ENCODE measurements at regions not wholly inside any gene's neighbourhood (a gene's known extent, or its start where the extent isn't known, plus 50 kb on each side); places are given as distances from the start of the nearest gene placed in this dataset.

DNA sequence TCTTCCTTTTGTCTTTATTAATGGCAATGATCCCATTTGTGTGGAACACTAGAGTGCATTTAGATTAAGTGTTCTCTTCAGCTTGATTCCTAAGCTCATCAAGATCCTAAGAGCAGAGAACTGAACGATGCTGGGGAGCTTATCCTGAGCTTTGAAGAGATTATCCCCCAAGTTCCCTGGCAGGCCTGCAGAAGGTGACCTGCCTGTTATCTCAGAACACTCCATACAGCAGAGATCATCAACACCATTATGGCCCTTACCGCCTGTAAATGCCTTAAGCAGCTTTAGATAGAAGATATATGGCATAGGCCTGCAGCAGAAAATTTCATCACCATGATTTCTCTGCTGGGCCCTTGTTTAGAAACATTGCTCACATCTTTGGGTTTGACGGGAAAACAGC, 779.9 kb upstream of the MAP3K7 start:
- no peak overlapping the region for H3K9ac ChIP-seq (ENCODE audit: low read length)
- no peak overlapping the region for H2AFZ ChIP-seq (ENCODE audit: low read depth, low read length)
- no peaks in the 10 kb centered on the region for H4K20me1 ChIP-seq (ENCODE audit: insufficient read depth, low read length)
- H3K79me2 ChIP-seq (ENCODE audit: low read length): no peaks in the 10 kb centered on the region
- H3K4me2 ChIP-seq (ENCODE audit: low read length): no peak overlapping the region
- TF ChIP-seq, protein P1, sequence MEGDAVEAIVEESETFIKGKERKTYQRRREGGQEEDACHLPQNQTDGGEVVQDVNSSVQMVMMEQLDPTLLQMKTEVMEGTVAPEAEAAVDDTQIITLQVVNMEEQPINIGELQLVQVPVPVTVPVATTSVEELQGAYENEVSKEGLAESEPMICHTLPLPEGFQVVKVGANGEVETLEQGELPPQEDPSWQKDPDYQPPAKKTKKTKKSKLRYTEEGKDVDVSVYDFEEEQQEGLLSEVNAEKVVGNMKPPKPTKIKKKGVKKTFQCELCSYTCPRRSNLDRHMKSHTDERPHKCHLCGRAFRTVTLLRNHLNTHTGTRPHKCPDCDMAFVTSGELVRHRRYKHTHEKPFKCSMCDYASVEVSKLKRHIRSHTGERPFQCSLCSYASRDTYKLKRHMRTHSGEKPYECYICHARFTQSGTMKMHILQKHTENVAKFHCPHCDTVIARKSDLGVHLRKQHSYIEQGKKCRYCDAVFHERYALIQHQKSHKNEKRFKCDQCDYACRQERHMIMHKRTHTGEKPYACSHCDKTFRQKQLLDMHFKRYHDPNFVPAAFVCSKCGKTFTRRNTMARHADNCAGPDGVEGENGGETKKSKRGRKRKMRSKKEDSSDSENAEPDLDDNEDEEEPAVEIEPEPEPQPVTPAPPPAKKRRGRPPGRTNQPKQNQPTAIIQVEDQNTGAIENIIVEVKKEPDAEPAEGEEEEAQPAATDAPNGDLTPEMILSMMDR (IDR thresholded peaks at IDR 0.05; ENCODE audit: low read depth, low read length): no peak
- no peak for TF ChIP-seq EZH2phosphoT487 (IDR thresholded peaks at IDR 0.05; ENCODE audit: low read depth)
- no peaks in the 10 kb centered on the region for H3K36me3 ChIP-seq (replicated peaks; ENCODE audit: low read depth, low read length)
- no peaks in the 10 kb centered on the region for H3K27me3 ChIP-seq (ENCODE audit: low read depth, low read length)
- H3K27ac ChIP-seq (ENCODE audit: low read length): no peak overlapping the region
- H3K4me1 ChIP-seq (ENCODE audit: low read length): no peaks in the 10 kb centered on the region
- no peak overlapping the region for H3K4me3 ChIP-seq (ENCODE audit: low read length)
- no peaks in the 10 kb centered on the region for H3K9me3 ChIP-seq (ENCODE audit: insufficient read depth, low read length)

DNA sequence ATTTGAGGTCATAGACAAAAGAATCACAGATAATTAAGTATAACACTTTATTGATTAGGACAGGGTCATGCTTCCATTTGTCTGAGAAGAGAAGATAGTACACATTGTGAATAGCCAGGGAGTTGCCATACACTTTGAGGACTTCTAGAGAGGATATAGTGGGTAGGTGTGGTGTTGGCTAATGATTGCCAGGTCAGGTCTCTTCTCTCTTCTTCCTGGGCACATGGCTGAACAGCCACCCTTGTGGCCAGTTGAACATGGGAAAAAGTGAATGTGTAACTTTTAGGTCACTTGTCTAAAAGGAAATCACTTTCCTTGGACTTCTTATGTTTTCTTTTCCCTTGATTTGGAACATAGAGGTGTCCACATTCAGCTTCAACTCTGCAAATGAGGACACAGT, 772.1 kb upstream of the MAP3K7 start:
- Histone ChIP-seq H2AFZ (ENCODE audit: low read depth, low read length) (no peak overlapping the region), H4K20me1 (ENCODE audit: insufficient read depth, low read length) (no peaks in the 10 kb centered on the region), H3K36me3 (replicated peaks; ENCODE audit: low read depth, low read length) (no peaks in the 10 kb centered on the region), H3K27me3 (ENCODE audit: low read depth, low read length) (no peaks in the 10 kb centered on the region), H3K4me3 (ENCODE audit: low read length) (no peak overlapping the region), H3K9me3 (ENCODE audit: insufficient read depth, low read length) (no peaks in the 10 kb centered on the region), H3K79me2 (ENCODE audit: low read length) (no peaks in the 10 kb centered on the region), H3K27ac (ENCODE audit: low read length) (no peak overlapping the region), H3K4me2 (ENCODE audit: low read length) (no peak overlapping the region), H3K4me1 (ENCODE audit: low read length) (no peaks in the 10 kb centered on the region), H3K9ac (ENCODE audit: low read length) (no peak overlapping the region)
- no peak for TF ChIP-seq EZH2phosphoT487 (IDR thresholded peaks at IDR 0.05; ENCODE audit: low read depth)
- TF ChIP-seq, protein P1 (IDR thresholded peaks at IDR 0.05; ENCODE audit: low read depth, low read length): no peak

DNA sequence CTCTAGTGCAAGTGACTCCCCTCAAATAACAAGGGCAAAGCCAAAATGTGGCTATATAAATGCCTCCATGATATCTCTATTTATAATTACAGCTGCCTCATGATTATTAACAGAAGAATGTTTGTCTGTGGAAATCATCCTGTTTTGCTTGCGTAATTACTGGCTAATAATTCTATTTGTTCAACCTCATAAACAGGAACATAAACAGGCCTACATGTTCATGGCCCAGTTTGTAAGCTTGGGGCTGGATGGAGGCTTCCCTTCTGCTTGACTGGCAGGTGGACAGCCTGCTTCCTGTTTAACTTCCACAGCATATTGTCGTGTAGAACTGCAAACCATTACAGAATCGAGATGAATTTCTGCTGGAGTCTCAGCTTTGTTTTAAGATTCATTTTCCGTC, 766.0 kb upstream of the MAP3K7 start:
- H3K9ac ChIP-seq (ENCODE audit: low read length): no peak overlapping the region
- no peaks in the 10 kb centered on the region for H3K4me1 ChIP-seq (ENCODE audit: low read length)
- H3K4me3 ChIP-seq (ENCODE audit: low read length): no peak overlapping the region
- no peaks in the 10 kb centered on the region for H4K20me1 ChIP-seq (ENCODE audit: insufficient read depth, low read length)
- TF ChIP-seq, protein P1 (IDR thresholded peaks at IDR 0.05; ENCODE audit: low read depth, low read length): no peak
- no peak for TF ChIP-seq EZH2phosphoT487 (IDR thresholded peaks at IDR 0.05; ENCODE audit: low read depth)
- H3K36me3 ChIP-seq (replicated peaks; ENCODE audit: low read depth, low read length): no peaks in the 10 kb centered on the region
- H2AFZ ChIP-seq (ENCODE audit: low read depth, low read length): no peak overlapping the region
- no peak overlapping the region for H3K27ac ChIP-seq (ENCODE audit: low read length)
- no peaks in the 10 kb centered on the region for H3K9me3 ChIP-seq (ENCODE audit: insufficient read depth, low read length)
- no peaks in the 10 kb centered on the region for H3K79me2 ChIP-seq (ENCODE audit: low read length)
- H3K27me3 ChIP-seq (ENCODE audit: low read depth, low read length): no peaks in the 10 kb centered on the region
- no peak overlapping the region for H3K4me2 ChIP-seq (ENCODE audit: low read length)

DNA sequence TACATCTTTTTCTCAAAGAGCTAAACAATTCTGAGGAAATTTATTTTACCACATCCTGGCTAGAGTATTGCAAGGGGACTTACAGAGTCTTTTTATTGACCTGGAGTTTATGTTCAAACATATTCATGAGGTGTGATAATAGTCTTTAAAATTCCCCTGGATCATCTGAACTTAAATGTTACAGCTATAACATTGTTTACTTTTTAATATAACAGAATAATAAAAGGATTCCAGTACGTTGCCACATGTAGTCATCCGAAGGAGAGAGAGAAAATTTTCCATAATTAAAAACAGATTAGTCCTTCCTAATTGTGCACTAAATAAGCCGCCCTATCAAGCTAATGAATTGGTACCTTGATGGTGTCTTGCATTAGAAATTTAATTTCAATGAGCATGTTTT, 765.4 kb upstream of the MAP3K7 start:
- Histone ChIP-seq H3K27me3 (ENCODE audit: low read depth, low read length) (no peaks in the 10 kb centered on the region), H3K79me2 (ENCODE audit: low read length) (no peaks in the 10 kb centered on the region)

More for the DNA sequence above, 765.4 kb upstream of the MAP3K7 start:
- no peaks in the 10 kb centered on the region for H4K20me1 ChIP-seq (ENCODE audit: insufficient read depth, low read length)
- H3K27ac ChIP-seq (ENCODE audit: low read length): no peak overlapping the region
- H3K4me3 ChIP-seq (ENCODE audit: low read length): no peak overlapping the region
- no peaks in the 10 kb centered on the region for H3K36me3 ChIP-seq (replicated peaks; ENCODE audit: low read depth, low read length)
- no peak overlapping the region for H3K9ac ChIP-seq (ENCODE audit: low read length)
- H3K4me2 ChIP-seq (ENCODE audit: low read length): no peak overlapping the region
- H3K9me3 ChIP-seq (ENCODE audit: insufficient read depth, low read length): no peaks in the 10 kb centered on the region
- H2AFZ ChIP-seq (ENCODE audit: low read depth, low read length): no peak overlapping the region
- no peaks in the 10 kb centered on the region for H3K4me1 ChIP-seq (ENCODE audit: low read length)
- no peak for TF ChIP-seq EZH2phosphoT487 (IDR thresholded peaks at IDR 0.05; ENCODE audit: low read depth)

Data from OCI-LY3 (cell line).